HCT116 (cell line): ENCODE measurements at regions not wholly inside any gene's neighbourhood (a gene's known extent, or its start where the extent isn't known, plus 50 kb on each side); places are given as distances from the start of the nearest gene placed in this dataset.

Source experiments
- ATAC-seq: fragments of 200-7000 bp; cut with Tn5 transposase; 2 replicates; pipeline ENCODE4 v1.9.1; 2020; ENCODE audit warnings: mild to moderate bottlenecking, moderate library complexity
- BruUV-seq: library from RNA; stranded (reverse); fragments of 400-500 nt; replicated peaks from 2 replicates; lab custom pipeline; 2021; lab: Mats Ljungman, UMichigan
- CTCF ChIA-PET: fragments of 300-600 bp; sonication (Branson Sonifier 250); formaldehyde crosslinking; loops from one replicate; lab custom pipeline; 2021; ENCODE audit warnings: antibody characterized with exemption; lab: Charles Lee
- POLR2A ChIA-PET: fragments of 300-600, 350-600 bp; sonication (Branson Sonifier 250); formaldehyde crosslinking; loops from one replicate; lab custom pipeline; 2021; ENCODE audit warnings: antibody characterized with exemption; lab: Charles Lee
- RAD21 ChIA-PET, 2 experiments: fragments of 300-600 bp; sonication (Branson Sonifier 250); formaldehyde crosslinking; loops; one replicate each; lab custom pipeline; 2023; ENCODE audit warnings: low total read pairs in 2 of 2; ENCODE audit not compliant: uncharacterized antibody in 2 of 2, unreplicated experiment in 2 of 2, low non-redundant PET in 1 of 2; lab: Charles Lee
- DNase-seq: peaks from one replicate; pipeline ENCODE4 v3.0.0-alpha.2; 2010; ENCODE audit warnings: low read depth, low spot score
- H2AFZ ChIP-seq: fragments of 200-600 bp; shearing (Covaris generic), sonication (generic); 2 replicates; pipeline ENCODE4 v1.6.1; 2017; ENCODE audit warnings: low read depth, mixed run types, mixed read lengths, antibody characterized with exemption, low read length; ENCODE audit not compliant: poor library complexity, severe bottlenecking
- H3K27ac ChIP-seq: 2 replicates; pipeline ENCODE4 v1.5.1; 2012; ENCODE audit warnings: low read depth, low read length
- H3K27me3 ChIP-seq: fragments of 200-600 bp; sonication (generic); 2 replicates; pipeline ENCODE4 v1.6.1; 2016; ENCODE audit warnings: mixed run types, low read length, mixed read lengths; ENCODE audit not compliant: insufficient read depth
- H3K36me3 ChIP-seq, 2 experiments: fragments of 200-500 bp in 1 of 2; fragments of 200-600 bp in 1 of 2; sonication (Bioruptor generic) in 1 of 2; sonication (generic) in 1 of 2; 2 replicates each; pipeline versions ENCODE4 v1.5.1 to v1.6.1; 2014 to 2016; ENCODE audit warnings: low read length in 2 of 2, inconsistent platforms in 1 of 2, mixed read lengths in 1 of 2, mixed run types in 1 of 2; ENCODE audit not compliant: insufficient read depth in 2 of 2, control insufficient read depth in 1 of 2
- H3K4me1 ChIP-seq, 2 experiments: fragments of 200-600 bp in 1 of 2; sonication (generic) in 1 of 2; 2 replicates each; pipeline versions ENCODE4 v1.5.1 to v1.6.1; 2012 to 2017; ENCODE audit warnings: low read length in 2 of 2, inconsistent platforms in 1 of 2, mild to moderate bottlenecking in 1 of 2, mixed read lengths in 1 of 2, mixed run types in 1 of 2, moderate library complexity in 1 of 2; ENCODE audit not compliant: insufficient read depth in 2 of 2, control insufficient read depth in 1 of 2
- H3K4me2 ChIP-seq: fragments of 200-600 bp; sonication (generic); 2 replicates; pipeline ENCODE4 v1.6.1; 2017; ENCODE audit warnings: mixed run types, low read length, mixed read lengths
- H3K4me3 ChIP-seq, 2 experiments: fragments of 200-600 bp in 1 of 2; sonication (generic) in 1 of 2; replicated peaks in 1 of 2; 2 replicates each; pipeline ENCODE4 v1.5.1; 2011 to 2016; ENCODE audit warnings: low read length in 2 of 2, control low read depth in 1 of 2, low read depth in 1 of 2, mild to moderate bottlenecking in 1 of 2, mixed read lengths in 1 of 2, mixed run types in 1 of 2
- H3K79me2 ChIP-seq: fragments of 200-600 bp; sonication (generic); 2 replicates; pipeline ENCODE4 v1.6.1; 2017; ENCODE audit warnings: mild to moderate bottlenecking, mixed run types, low read length, moderate library complexity, mixed read lengths; ENCODE audit not compliant: insufficient read depth
- H3K9ac ChIP-seq: fragments of 200-600 bp; sonication (generic); 2 replicates; pipeline ENCODE4 v1.6.1; 2016; ENCODE audit warnings: low read length, mixed read lengths
- H3K9me2 ChIP-seq: fragments of 200-600 bp; sonication (generic), shearing (Covaris generic); 2 replicates; pipeline ENCODE4 v1.6.1; 2017; ENCODE audit warnings: mixed run types, mild to moderate bottlenecking, moderate library complexity; ENCODE audit not compliant: insufficient read depth
- H3K9me3 ChIP-seq, 2 experiments: fragments of 200-500 bp in 1 of 2; fragments of 200-600 bp in 1 of 2; sonication (Bioruptor generic) in 1 of 2; sonication (generic) in 1 of 2; 2 replicates each; pipeline ENCODE4 v1.6.1; 2014 to 2017; ENCODE audit warnings: low read length in 2 of 2, mixed read lengths in 2 of 2, inconsistent platforms in 1 of 2, low read depth in 1 of 2, mild to moderate bottlenecking in 1 of 2, mixed run types in 1 of 2, moderate library complexity in 1 of 2; ENCODE audit not compliant: control insufficient read depth in 1 of 2, insufficient read depth in 1 of 2
- H4K20me1 ChIP-seq: fragments of 200-600 bp; sonication (generic), shearing (Covaris generic); 2 replicates; pipeline ENCODE4 v1.6.1; 2017; ENCODE audit warnings: mixed run types, mild to moderate bottlenecking, moderate library complexity; ENCODE audit not compliant: insufficient read depth
- ATF3 ChIP-seq: IDR thresholded peaks from 2 replicates; pipeline ENCODE4 v1.6.1; 2012
- CEBPB ChIP-seq: IDR thresholded peaks from 2 replicates; pipeline ENCODE4 v1.6.1; 2012; ENCODE audit warnings: low read depth
- CTCF ChIP-seq, 3 experiments: fragments of 200-600 bp in 1 of 3; sonication (generic) in 1 of 3; IDR thresholded peaks in 2 of 3; conservative IDR thresholded peaks in 1 of 3; 2 replicates each; pipeline ENCODE4 v1.5.1; 2012 to 2017; ENCODE audit warnings: low read depth in 2 of 3, low read length in 2 of 3, antibody characterized with exemption in 1 of 3, borderline replicate concordance in 1 of 3, control low read depth in 1 of 3, mild to moderate bottlenecking in 1 of 3, mixed read lengths in 1 of 3, mixed run types in 1 of 3, moderate library complexity in 1 of 3; ENCODE audit not compliant: insufficient read depth in 1 of 3
- ELF1 ChIP-seq: IDR thresholded peaks from 2 replicates; pipeline ENCODE4 v1.6.1; 2012; ENCODE audit warnings: low read depth, borderline replicate concordance
- EZH2 ChIP-seq: fragments of 200-600 bp; sonication (generic); IDR thresholded peaks from 2 replicates; pipeline ENCODE4 v1.6.1; 2017; ENCODE audit warnings: antibody characterized with exemption, mixed run types
- EZH2phosphoT487 ChIP-seq: fragments of 200-600 bp; IDR thresholded peaks from 2 replicates; pipeline ENCODE4 v1.6.1; 2018; ENCODE audit warnings: antibody characterized with exemption, borderline replicate concordance
- FOSL1 ChIP-seq: IDR thresholded peaks from 2 replicates; pipeline ENCODE4 v1.6.1; 2012; ENCODE audit warnings: low read depth
- MAX ChIP-seq: IDR thresholded peaks from 2 replicates; pipeline ENCODE4 v1.6.1; 2012
- RAD21 ChIP-seq: IDR thresholded peaks from 2 replicates; pipeline ENCODE4 v1.6.1; 2012; ENCODE audit warnings: low read depth, mild to moderate bottlenecking
- REST ChIP-seq: IDR thresholded peaks from 2 replicates; pipeline ENCODE4 v1.6.1; 2012; ENCODE audit warnings: low read depth
- SIN3A ChIP-seq: IDR thresholded peaks from 2 replicates; pipeline ENCODE4 v1.6.1; 2012; ENCODE audit warnings: low read depth
- SRF ChIP-seq: IDR thresholded peaks from 2 replicates; pipeline ENCODE4 v1.6.1; 2012; ENCODE audit warnings: low read depth
- ZBTB33 ChIP-seq: IDR thresholded peaks from 2 replicates; pipeline ENCODE4 v1.6.1; 2011; ENCODE audit warnings: mild to moderate bottlenecking, low read length, moderate library complexity; ENCODE audit not compliant: insufficient replicate concordance; ENCODE audit errors: extremely low read depth
- ZFX ChIP-seq: fragments of 450-650 bp; IDR thresholded peaks from 2 replicates; pipeline ENCODE4 v1.6.1; 2017
- ZNF274 ChIP-seq: fragments of 200-500 bp; sonication (Bioruptor generic); IDR thresholded peaks from 2 replicates; pipeline ENCODE4 v1.6.1; 2014; ENCODE audit warnings: mild to moderate bottlenecking, low read depth, low read length, inconsistent platforms
- intact Hi-C: fragments of 100-400 bp; cut with micrococcal nuclease; formaldehyde crosslinking; loops from 2 replicates; pipeline ENCODE4 v1.10.0; 2022

- intact Hi-C loops: loop anchor here (10.0 kb wide), 1 partner anchor 1344 kb away; the partner anchor contains the start of gene RDH12
- BruUV-seq: no TSS peak
- Histone ChIP-seq H3K4me1 (no peaks in the 10 kb centered on the region), H4K20me1 (no peaks in the 10 kb centered on the region), H3K9me2 (no peaks in the 10 kb centered on the region), H3K4me3 (no peak overlapping the region), H3K9ac (no peak overlapping the region), H3K27ac (no peak overlapping the region), H3K4me2 (no peak overlapping the region), H3K79me2 (no peaks in the 10 kb centered on the region), H3K9me3 (no peaks in the 10 kb centered on the region), H2AFZ (no peak overlapping the region), H3K36me3 (no peaks in the 10 kb centered on the region), H3K27me3 (0 out of 2 replicates have a peak, but pooled peaks cover 5% of the 10 kb centered on the region)
- ChIA-PET RAD21 (no interaction called here), POLR2A (no interaction called here), CTCF (interaction anchor here (1.6 to 4.1 kb wide), 4 partner anchors 8 to 1343 kb away, joined by 6 to 45 read pairs (median 15); no protein-coding TSS in a partner anchor)
- TF ChIP-seq MAX (no peak), ZFX (no peak), SIN3A (no peak), REST (no peak), EZH2 (no peak), CTCF (IDR thresholded peaks at IDR 0.05 in 2 of 3, conservative IDR thresholded peaks at IDR 0.05 in 1 of 3; ENCODE audit: borderline replicate concordance in 1 of 3, insufficient read depth in 1 of 3, low read depth in 2 of 3, low read length in 2 of 3) (no peak), ATF3 (no peak), RAD21 (no peak), ELF1 (no peak), ZBTB33 (no peak), FOSL1 (no peak), CEBPB (no peak), EZH2phosphoT487 (no peak), ZNF274 (no peak), SRF (no peak)
- ATAC-seq (no peak), DNase-seq (no peak)
Measured at GRCh38 chr14:66361013-66361412, 125.2 kb upstream of the CCDC196 start.
